ENCODE measurements at regions not wholly inside any gene's neighbourhood (a gene's known extent, or its start where the extent isn't known, plus 50 kb on each side); places are given as distances from the start of the nearest gene placed in this dataset.

- TF ChIP-seq CTCF (IDR thresholded peaks at IDR 0.05) (no peak), POLR2AphosphoS5 (IDR thresholded peaks at IDR 0.05) (no peak)
Observed at GRCh38 chr3:5448246-5448645, 260.7 kb downstream of the EDEM1 start.
